ENCODE measurements at regions not wholly inside any gene's neighbourhood (a gene's known extent, or its start where the extent isn't known, plus 50 kb on each side); places are given as distances from the start of the nearest gene placed in this dataset.

DNA sequence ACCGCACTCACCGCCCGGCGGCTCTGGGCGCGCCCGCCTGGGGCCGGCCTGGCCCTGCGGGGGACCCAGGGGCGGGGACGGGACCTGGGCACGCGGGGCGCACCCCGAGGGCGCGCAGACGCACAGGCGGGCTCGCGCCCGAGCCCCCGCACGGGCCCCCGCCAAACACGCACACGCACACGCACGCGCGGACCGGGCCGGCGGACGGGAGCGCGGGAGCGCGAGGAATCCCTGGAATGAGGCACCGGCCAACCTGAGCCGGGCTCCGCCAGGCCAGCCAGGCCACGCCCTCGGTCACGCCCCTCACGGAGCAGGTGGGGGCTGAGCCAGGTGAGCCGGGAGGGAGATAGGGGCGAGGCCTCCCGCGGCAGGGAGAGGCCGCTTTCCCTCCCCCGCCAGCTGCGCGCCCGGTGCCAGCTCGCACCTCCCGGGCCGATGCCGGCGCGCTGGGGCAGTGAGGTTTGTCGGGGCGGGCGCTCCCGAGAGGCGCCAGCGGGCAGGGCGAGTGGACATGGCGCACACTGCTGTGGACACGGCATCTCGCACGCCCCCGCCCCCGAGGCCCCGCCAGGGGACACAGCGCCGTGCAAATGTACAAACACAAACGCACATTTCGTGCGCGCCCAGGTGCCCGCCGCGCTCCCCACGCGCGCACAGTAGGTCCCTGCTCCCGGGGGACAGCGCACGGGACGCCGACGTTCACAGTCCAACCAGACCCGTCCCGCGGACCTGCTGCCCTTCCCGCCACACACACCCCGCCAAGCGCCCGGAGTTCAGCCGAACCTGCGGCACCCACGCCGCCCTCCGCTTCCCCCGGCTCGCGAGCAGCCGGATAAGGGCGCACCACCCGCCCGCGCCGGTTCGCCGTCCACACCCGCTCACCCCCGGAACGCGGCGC lies 75.9 kb upstream of the VGLL4 start:
- peak overlapping the region; percentile 91 to 94 (median 94) for H3K27ac ChIP-seq
- DNase-seq: peak; percentile 85
- intact Hi-C loops (cut with DNase I): loop anchor here (2.0 to 10.0 kb wide), 3 partner anchors 77 to 255 kb away; partner anchors contain the start of gene VGLL4
- WGBS, 2 donors: 1% methylated on average over 121 of the region's 121 CpGs
- no peaks in the 10 kb centered on the region for H3K9me3 ChIP-seq
- H3K4me3 ChIP-seq: peak overlapping the region; percentile 74 to 92 (median 80)
- H3K27me3 ChIP-seq: no peaks in the 10 kb centered on the region
- TF ChIP-seq POLR2AphosphoS5 (IDR thresholded peaks at IDR 0.05) (no peak), CTCF (IDR thresholded peaks at IDR 0.05) (no peak)
- H3K36me3 ChIP-seq: no peaks in the 10 kb centered on the region
- H3K4me1 ChIP-seq: peaks cover 0 to 26% (median 22%) of the 10 kb centered on the region in 4 donors

- TF ChIP-seq EP300 (IDR thresholded peaks at IDR 0.05) (no peak), CTCF (IDR thresholded peaks at IDR 0.05) (no peak), POLR2A (IDR thresholded peaks at IDR 0.05) (no peak), POLR2AphosphoS5 (IDR thresholded peaks at IDR 0.05) (peak in 3 of 4 donors; percentile 5 to 31 (median 30))
- intact Hi-C loops (cut with DNase I): loop anchor here (2.0 to 10.0 kb wide), 2 partner anchors 76 to 254 kb away; partner anchors contain the start of gene VGLL4
- H3K4me1 ChIP-seq: peaks cover 0 to 26% (median 22%) of the 10 kb centered on the region in 4 donors
- WGBS, 2 donors: 0 to 1% methylated on average over 44 of the region's 44 CpGs
- DNase-seq: peak; percentile 77
- H3K36me3 ChIP-seq: no peaks in the 10 kb centered on the region
- peak overlapping the region; percentile 74 to 92 (median 80) for H3K4me3 ChIP-seq
- H3K9me3 ChIP-seq: no peaks in the 10 kb centered on the region
- H3K27me3 ChIP-seq: no peaks in the 10 kb centered on the region
- peak overlapping the region; percentile 91 to 94 (median 94) for H3K27ac ChIP-seq
Observed at GRCh38 chr3:11718637-11719405, 75.1 kb upstream of the VGLL4 start.

GRCh38 chr3:11717768-11718636 lies 74.3 kb upstream of the VGLL4 start:
- no peak for DNase-seq
- Histone ChIP-seq H3K36me3 (no peaks in the 10 kb centered on the region), H3K27ac (peak overlapping the region; percentile 91 to 94 (median 94)), H3K4me1 (peaks cover 0 to 26% (median 22%) of the 10 kb centered on the region in 4 donors), H3K4me3 (peak overlapping the region; percentile 74 to 92 (median 80)), H3K27me3 (no peaks in the 10 kb centered on the region), H3K9me3 (no peaks in the 10 kb centered on the region)
- WGBS, 2 donors: 17 to 23% methylated on average over 9 of the region's 9 CpGs
- intact Hi-C loops (cut with DNase I): loop anchor here (2.0 to 10.0 kb wide), 2 partner anchors 75 to 253 kb away; partner anchors contain the start of gene VGLL4
- TF ChIP-seq EP300 (IDR thresholded peaks at IDR 0.05): no peak
- no peak for TF ChIP-seq POLR2A (IDR thresholded peaks at IDR 0.05)
- no peak for TF ChIP-seq CTCF (IDR thresholded peaks at IDR 0.05)
- TF ChIP-seq POLR2AphosphoS5 (IDR thresholded peaks at IDR 0.05): no peak

DNA sequence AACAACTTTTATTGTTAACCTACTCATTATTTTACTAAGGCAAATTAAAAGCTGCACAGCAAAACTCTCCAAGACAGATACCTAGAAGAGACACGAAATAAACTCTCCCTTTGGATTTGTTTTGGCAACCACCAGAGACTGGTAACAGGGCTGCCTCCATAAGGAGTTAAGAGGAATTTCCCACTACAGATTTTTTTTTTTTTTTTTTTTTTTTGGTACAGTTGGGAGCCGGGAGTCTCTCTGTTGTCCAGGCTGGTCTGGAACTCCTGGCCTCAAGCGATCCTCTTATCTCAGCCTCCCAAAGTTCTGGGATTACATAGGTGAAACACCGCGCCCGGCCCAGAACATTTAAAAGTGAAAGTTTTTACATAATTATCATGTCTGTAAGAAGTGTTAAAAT lies 73.6 kb upstream of the VGLL4 start:
- Histone ChIP-seq H3K9me3 (no peaks in the 10 kb centered on the region), H3K27me3 (no peaks in the 10 kb centered on the region), H3K4me3 (peak overlapping the region in 2 of 4 donors; percentile 2 to 77), H3K27ac (peak overlapping the region; percentile 91 to 94 (median 94)), H3K4me1 (peaks cover 0 to 27% (median 22%) of the 10 kb centered on the region in 4 donors), H3K36me3 (no peaks in the 10 kb centered on the region)
- DNase-seq: no peak
- WGBS, 2 donors: 58 to 73% methylated on average over 6 of the region's 6 CpGs
- TF ChIP-seq EP300 (IDR thresholded peaks at IDR 0.05) (no peak), POLR2AphosphoS5 (IDR thresholded peaks at IDR 0.05) (no peak), POLR2A (IDR thresholded peaks at IDR 0.05) (no peak), CTCF (IDR thresholded peaks at IDR 0.05) (no peak)
- intact Hi-C loops (cut with DNase I): loop anchor here (10.0 kb wide), 1 partner anchor 252 kb away; no protein-coding TSS in a partner anchor

Data from sigmoid colon (tissue), 6 donors.